Neural progenitor cell (in vitro differentiated cells): ENCODE measurements at regions not wholly inside any gene's neighbourhood (a gene's known extent, or its start where the extent isn't known, plus 50 kb on each side); places are given as distances from the start of the nearest gene placed in this dataset.

Experiments
- EZH2 ChIP-seq: fragments of 200-600 bp; sonication (generic); IDR thresholded peaks from 2 replicates; pipeline ENCODE4 v1.6.1; 2017; ENCODE audit warnings: antibody characterized with exemption, mild to moderate bottlenecking, moderate library complexity
- EZH2phosphoT487 ChIP-seq: fragments of 200-600 bp; sonication (generic); IDR thresholded peaks from 2 replicates; pipeline ENCODE4 v1.6.1; 2017; ENCODE audit warnings: antibody characterized with exemption
- TF ChIP-seq, protein P1 (sequence below): fragments of 200-600 bp; sonication (generic); IDR thresholded peaks from 2 replicates; pipeline ENCODE4 v1.5.1; 2017; ENCODE audit warnings: antibody characterized with exemption, mild to moderate bottlenecking

DNA sequence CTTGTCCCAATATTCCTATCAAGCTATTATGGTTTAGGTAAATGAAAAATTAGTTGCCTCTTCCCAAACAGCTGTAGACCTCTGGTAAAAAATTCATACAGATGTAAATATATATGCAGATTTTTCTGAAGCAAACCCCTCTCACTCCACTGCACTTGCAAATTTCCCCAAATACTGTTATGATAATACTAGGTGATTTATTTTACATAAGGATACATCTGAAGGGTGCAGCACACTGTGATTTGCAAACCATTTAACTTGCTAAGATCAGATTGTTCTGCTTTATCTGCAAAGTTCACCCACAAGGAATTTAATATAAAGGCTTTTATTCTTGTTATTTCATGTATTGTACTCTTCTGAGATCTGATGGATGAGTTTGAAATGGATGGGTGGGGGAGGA is 177.0 kb downstream of the GPAT3 start:
- TF ChIP-seq, protein P1, sequence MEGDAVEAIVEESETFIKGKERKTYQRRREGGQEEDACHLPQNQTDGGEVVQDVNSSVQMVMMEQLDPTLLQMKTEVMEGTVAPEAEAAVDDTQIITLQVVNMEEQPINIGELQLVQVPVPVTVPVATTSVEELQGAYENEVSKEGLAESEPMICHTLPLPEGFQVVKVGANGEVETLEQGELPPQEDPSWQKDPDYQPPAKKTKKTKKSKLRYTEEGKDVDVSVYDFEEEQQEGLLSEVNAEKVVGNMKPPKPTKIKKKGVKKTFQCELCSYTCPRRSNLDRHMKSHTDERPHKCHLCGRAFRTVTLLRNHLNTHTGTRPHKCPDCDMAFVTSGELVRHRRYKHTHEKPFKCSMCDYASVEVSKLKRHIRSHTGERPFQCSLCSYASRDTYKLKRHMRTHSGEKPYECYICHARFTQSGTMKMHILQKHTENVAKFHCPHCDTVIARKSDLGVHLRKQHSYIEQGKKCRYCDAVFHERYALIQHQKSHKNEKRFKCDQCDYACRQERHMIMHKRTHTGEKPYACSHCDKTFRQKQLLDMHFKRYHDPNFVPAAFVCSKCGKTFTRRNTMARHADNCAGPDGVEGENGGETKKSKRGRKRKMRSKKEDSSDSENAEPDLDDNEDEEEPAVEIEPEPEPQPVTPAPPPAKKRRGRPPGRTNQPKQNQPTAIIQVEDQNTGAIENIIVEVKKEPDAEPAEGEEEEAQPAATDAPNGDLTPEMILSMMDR, result no peak
- TF ChIP-seq EZH2 (no peak), EZH2phosphoT487 (no peak)
